ENCODE measurements at regions not wholly inside any gene's neighbourhood (a gene's known extent, or its start where the extent isn't known, plus 50 kb on each side); places are given as distances from the start of the nearest gene placed in this dataset.

DNA sequence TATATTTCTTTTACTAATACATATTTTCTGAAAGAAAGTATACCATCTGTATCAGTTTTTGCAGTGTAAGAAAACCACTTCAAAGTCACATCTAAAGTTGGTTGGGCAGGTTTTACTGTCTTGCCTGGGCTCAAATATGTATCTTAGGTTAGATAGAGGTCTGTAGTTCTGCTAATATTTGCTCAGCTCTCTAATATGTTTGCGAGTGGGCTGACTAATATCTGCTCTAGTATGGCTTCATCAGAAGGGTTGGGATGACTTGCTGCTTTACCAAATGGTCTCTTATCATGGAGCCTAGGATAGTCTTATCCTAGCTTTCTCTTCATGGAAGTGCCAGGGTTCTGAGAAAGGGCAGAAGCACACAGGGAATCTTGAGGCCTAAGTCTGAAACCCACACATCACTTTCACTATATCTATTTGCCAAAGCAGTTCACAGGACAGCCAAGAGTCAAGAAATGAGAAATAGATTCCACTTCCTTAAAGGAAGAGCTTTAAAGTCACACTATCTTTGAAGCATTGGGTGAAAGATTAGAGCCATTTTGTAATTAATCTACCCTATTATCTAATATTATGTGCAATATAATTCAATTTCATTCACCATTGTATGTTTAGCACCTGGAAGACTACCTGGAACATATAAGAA lies 610.0 kb downstream of the KCNJ3 start:
- Histone ChIP-seq H4K8ac (ENCODE audit: extremely low read depth, insufficient read depth, low read length) (no peak overlapping the region), H3K4me2 (ENCODE audit: insufficient read depth in 1 of 2, low read depth in 2 of 2, low read length in 2 of 2) (no peak overlapping the region), H3K36me3 (ENCODE audit: control insufficient read depth in 2 of 4, insufficient read depth in 4 of 4, low read length in 3 of 4) (no peaks in the 10 kb centered on the region), H2AFZ (ENCODE audit: low read length) (no peak overlapping the region), H3K4me3 (ENCODE audit: extremely low read depth in 1 of 4, insufficient read depth in 2 of 4, low read depth in 3 of 4, low read length in 4 of 4) (no peak overlapping the region), H3K4me1 (replicated peaks in 1 of 4; ENCODE audit: control insufficient read depth in 3 of 4, insufficient read depth in 4 of 4, low read length in 3 of 4) (no peaks in the 10 kb centered on the region), H3K14ac (ENCODE audit: insufficient read length) (no peak overlapping the region), H3K9ac (replicated peaks in 1 of 4; ENCODE audit: extremely low read depth in 1 of 4, low read depth in 3 of 4, low read length in 3 of 4) (no peak overlapping the region), H4K20me1 (replicated peaks in 1 of 2; ENCODE audit: control insufficient read depth in 1 of 2, insufficient read depth in 2 of 2, low read length in 2 of 2) (no peaks in the 10 kb centered on the region), H3K56ac (replicated peaks; ENCODE audit: insufficient read length, low read depth, low read length) (no peak overlapping the region), H2BK15ac (ENCODE audit: low read length) (no peak overlapping the region), H3K79me2 (ENCODE audit: control insufficient read depth in 1 of 2, insufficient read depth in 2 of 2, low read length in 2 of 2) (no peaks in the 10 kb centered on the region), H2BK12ac (ENCODE audit: low read depth, low read length) (no peak overlapping the region), H3K23me2 (ENCODE audit: low read depth, low read length) (no peaks in the 10 kb centered on the region), H4K5ac (ENCODE audit: insufficient read length, low read depth, low read length) (no peak overlapping the region), H2BK120ac (replicated peaks; ENCODE audit: low read depth, low read length) (no peak overlapping the region), H4K91ac (replicated peaks; ENCODE audit: insufficient read length, low read length) (no peak overlapping the region), H3K18ac (ENCODE audit: extremely low read depth, low read length) (no peak overlapping the region), H3K27ac (ENCODE audit: low read depth, low read length) (no peak overlapping the region), H3K27me3 (replicated peaks in 1 of 4; ENCODE audit: control insufficient read depth in 3 of 4, extremely low read depth in 1 of 4, insufficient read depth in 3 of 4, low read length in 3 of 4) (peaks cover 0 to 1% (median 0%) of the 10 kb centered on the region in 4 experiments; a peak in 1 of 7 replicates), H3K23ac (ENCODE audit: insufficient read length) (no peak overlapping the region), H3K4ac (replicated peaks; ENCODE audit: insufficient read length, low read depth, low read length) (no peak overlapping the region), H2BK5ac (ENCODE audit: low read depth, low read length) (no peak overlapping the region), H3K9me3 (ENCODE audit: insufficient read depth in 2 of 2, low read depth in 1 of 2, low read length in 1 of 2) (no peaks in the 10 kb centered on the region), H2AK5ac (ENCODE audit: low read depth, low read length) (no peak overlapping the region), H3K79me1 (ENCODE audit: low read depth, low read length) (no peaks in the 10 kb centered on the region), H2BK20ac (ENCODE audit: low read length) (no peak overlapping the region)
- WGBS, 2 experiments (ENCODE audit: extremely low coverage in 1 of 2, insufficient coverage in 1 of 2, insufficient read length in 1 of 2, insufficient replicate concordance in 2 of 2, low coverage in 1 of 2, low lambda C conversion rate in 2 of 2, missing lambda C conversion rate in 1 of 2): 90% methylated on average over 1 of the region's 1 CpG; no CpG with 5 or more reads in 1 of the 2 experiments
- FAIRE-seq (no peak), DNase-seq (ENCODE audit: low read depth in 1 of 2, low spot score in 2 of 2) (no peak)
- ChIA-PET POLR2A (ENCODE audit: partially characterized antibody) (no interaction called here), CTCF (ENCODE audit: partially characterized antibody) (interaction anchor here (0.9 kb wide), 1 partner anchor 294 kb away, joined by 3 read pairs; no protein-coding TSS in a partner anchor)
- no peak for TF ChIP-seq EGR1 (IDR thresholded peaks at IDR 0.05; ENCODE audit: borderline replicate concordance, low read depth, low read length)
- TF ChIP-seq CEBPB (IDR thresholded peaks at IDR 0.05; ENCODE audit: low read depth, low read length): no peak
- TF ChIP-seq NANOG (IDR thresholded peaks at IDR 0.05; ENCODE audit: insufficient read depth, low read depth, low read length, poor library complexity, severe bottlenecking): no peak

All from H1 (cell line).